ENCODE measurements at regions not wholly inside any gene's neighbourhood (a gene's known extent, or its start where the extent isn't known, plus 50 kb on each side); places are given as distances from the start of the nearest gene placed in this dataset.

DNA sequence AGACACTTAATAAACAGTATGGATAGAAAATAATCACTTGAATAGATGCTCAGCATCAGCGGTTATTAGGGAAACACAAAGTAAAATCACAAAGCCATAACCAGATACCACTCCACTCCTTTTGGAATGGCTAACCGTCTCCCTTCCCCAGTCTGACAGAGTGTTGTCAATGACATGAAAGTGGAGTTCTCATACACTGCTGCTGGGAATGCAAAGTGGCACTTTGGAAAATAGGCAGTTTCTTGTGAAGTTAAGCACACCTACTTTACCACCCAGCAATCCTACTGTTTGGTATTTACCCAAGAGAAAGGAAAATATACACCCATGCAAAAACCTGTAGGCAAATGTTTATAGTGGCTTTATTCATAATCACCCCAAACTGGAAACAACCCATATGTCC, 81.0 kb upstream of the KLHL25 start:
- no peak for TF ChIP-seq CEBPB (IDR thresholded peaks at IDR 0.05)
- no peak for TF ChIP-seq YY1 (IDR thresholded peaks at IDR 0.05; ENCODE audit: low read depth)
- no peak for TF ChIP-seq EP300 (IDR thresholded peaks at IDR 0.05; ENCODE audit: borderline replicate concordance)
- no peak for TF ChIP-seq EGR1 (IDR thresholded peaks at IDR 0.05)
- TF ChIP-seq, protein P1, sequence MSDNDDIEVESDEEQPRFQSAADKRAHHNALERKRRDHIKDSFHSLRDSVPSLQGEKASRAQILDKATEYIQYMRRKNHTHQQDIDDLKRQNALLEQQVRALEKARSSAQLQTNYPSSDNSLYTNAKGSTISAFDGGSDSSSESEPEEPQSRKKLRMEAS (IDR thresholded peaks at IDR 0.05): no peak
- no peak for TF ChIP-seq FOXM1 (IDR thresholded peaks at IDR 0.05; ENCODE audit: borderline replicate concordance, low read depth)
- TF ChIP-seq NFIC (IDR thresholded peaks at IDR 0.05): no peak
- no peak for TF ChIP-seq RAD21 (IDR thresholded peaks at IDR 0.05; ENCODE audit: low read depth)

All from Ishikawa (cell line).